SW 1271 (cell line): ENCODE measurements at regions not wholly inside any gene's neighbourhood (a gene's known extent, or its start where the extent isn't known, plus 50 kb on each side); places are given as distances from the start of the nearest gene placed in this dataset.

Experiments
- DNase-seq, 2 experiments: peaks; one replicate each; lab custom pipeline; 2025; lab: John Stamatoyannopoulos, UW

- DNase-seq, result no peak
Observed at GRCh38 chr1:147852706-147853225, 49.8 kb upstream of the GJA8 start.
